ENCODE measurements at regions not wholly inside any gene's neighbourhood (a gene's known extent, or its start where the extent isn't known, plus 50 kb on each side); places are given as distances from the start of the nearest gene placed in this dataset.
"Not testable (repeated sequence)": the region's sequence is repeated elsewhere in the genome, so short reads cannot be mapped to it uniquely, and the experiment has no call there.

GRCh38 chr7:119879835-119880234 is 393.1 kb upstream of the KCND2 start:
- no peak for DNase-seq (ENCODE audit: low spot score)

GRCh38 chr7:119886007-119886406 is 387.0 kb upstream of the KCND2 start:
- DNase-seq (ENCODE audit: low spot score) = no peak

GRCh38 chr7:119886525-119886924 is 386.4 kb upstream of the KCND2 start:
- DNase-seq (ENCODE audit: low spot score) = not testable (repeated sequence)

- no peak for DNase-seq (ENCODE audit: low spot score)
Observed at GRCh38 chr7:119888251-119888650, 384.7 kb upstream of the KCND2 start.

- no peak for DNase-seq (ENCODE audit: low spot score)
Observed at GRCh38 chr7:119890631-119891030, 382.3 kb upstream of the KCND2 start.

GRCh38 chr7:119895320-119895719 is 377.7 kb upstream of the KCND2 start:
- DNase-seq (ENCODE audit: low spot score) = no peak

DNA sequence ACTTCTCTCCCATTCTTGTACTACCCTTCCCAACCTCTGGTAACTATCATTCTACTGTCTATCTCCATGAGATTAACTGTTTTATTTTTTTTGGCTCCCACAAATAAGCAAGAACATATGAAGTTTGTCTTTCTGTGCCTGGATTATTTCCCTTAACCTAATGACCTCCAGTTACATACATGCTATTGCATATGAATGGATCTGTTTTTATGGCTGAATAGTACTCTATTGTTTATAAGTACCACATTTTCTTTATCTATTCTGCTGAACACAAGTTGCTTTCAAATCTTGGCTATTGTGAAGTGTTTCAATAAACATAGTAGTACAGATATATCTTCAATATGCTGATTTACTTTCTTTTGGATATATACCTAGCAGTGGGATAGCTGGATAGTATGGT is 376.6 kb upstream of the KCND2 start:
- no peak for DNase-seq (ENCODE audit: low spot score)

DNA sequence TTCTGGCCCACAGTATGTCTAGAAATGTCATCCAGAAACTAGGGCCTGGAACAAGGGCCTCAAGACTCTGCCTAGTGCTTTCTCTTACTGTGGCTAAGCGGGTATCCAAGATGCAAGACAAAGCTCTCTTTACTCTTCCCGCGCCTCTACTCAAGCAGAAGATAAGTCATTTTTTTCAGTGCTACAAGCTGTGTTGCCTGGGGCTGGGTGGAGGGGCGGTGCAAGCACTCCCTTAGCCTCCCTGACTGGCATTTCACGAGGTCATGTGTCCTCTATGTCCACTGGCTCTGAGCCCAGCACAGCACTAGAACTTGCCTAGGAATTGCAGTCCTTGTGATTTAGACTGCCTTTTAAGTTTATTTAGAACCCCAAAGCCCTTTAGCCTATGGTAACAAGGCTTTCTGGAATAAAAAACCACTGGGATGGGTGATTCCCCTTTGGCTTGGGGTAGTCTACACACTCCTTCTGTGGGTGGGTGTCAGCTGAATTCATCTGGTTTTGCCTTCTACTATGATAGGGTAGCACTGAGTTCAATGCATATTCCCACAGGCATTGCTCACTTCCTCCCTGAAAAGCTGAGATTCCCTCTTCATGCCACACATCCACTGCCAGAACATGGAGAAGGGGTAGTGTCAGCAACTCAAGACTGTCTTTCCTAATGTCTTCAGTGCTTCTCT is 371.8 kb upstream of the KCND2 start:
- no peak for DNase-seq (ENCODE audit: low spot score)

DNA sequence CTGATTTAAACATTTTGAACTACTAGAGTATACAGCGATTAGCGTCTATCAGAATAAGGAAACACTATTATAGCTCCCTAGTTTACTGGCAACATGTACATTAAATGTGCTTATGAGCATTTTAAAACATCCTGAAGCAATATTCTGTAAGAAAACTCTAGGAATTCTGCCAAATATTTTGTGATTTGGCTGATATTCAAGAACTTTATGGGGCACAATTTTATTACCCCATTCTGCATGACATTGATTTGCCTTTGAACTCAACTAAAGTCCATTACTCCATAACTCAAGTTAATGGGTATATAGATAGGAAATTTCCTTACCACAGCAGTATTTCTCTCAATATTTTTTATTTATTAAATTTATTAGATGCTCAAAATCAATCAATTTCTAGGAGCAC is 369.9 kb upstream of the KCND2 start:
- DNase-seq (ENCODE audit: low spot score) = no peak

DNA sequence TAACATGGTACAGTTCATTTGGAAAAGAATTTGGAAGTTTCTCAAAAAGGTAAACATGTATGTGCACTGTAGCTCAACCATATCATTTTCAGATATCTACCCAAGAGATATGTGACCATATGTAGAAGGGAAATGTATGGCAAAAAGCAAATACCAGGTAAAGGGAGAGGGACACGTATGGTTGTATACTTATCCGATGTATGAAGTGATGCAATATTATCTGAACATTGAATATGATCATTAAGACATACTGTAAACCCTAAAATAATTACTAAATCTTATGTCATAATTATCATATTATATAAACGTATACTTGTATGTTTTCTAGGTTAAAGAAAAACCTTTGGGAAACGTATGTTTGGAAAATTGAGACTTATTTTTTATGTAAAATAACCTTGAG is 367.5 kb upstream of the KCND2 start:
- no peak for DNase-seq (ENCODE audit: low spot score)

DNA sequence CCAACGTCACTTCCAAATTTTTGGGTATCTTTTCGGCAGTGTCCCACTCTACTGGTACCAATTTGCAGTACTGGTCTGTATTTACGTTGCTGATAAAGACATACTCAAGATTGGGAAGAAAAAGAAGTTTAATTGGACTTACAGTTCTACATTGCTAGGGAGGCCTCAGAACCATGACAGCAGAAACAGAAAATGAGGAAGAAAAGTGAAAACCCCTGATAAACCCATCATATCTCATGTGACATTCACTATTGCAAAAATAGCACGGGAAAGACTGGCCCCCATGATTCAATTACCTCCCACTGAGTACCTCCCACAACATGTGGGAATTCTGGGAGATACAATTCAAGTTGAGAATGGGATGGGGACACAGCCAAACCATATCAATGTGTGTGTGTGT is 364.0 kb upstream of the KCND2 start:
- no peak for DNase-seq (ENCODE audit: low spot score)

DNA sequence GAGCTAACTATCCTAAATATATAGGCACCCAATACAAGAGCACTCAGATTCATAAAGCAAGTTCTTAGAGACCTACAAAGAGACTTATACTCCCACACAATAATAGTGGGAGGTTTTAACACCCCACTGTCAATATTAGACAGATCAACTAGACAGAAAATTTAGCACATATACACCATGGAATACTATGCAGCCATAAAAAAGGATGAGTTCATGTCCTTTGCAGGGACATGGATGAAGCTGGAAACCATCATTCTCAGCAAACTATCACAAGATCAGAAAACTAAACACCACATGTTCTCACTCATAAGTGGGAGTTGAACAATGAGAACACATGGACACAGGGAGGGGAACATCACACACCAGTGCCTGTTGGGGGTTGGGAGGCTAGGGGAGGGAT is 358.9 kb upstream of the KCND2 start:
- DNase-seq (ENCODE audit: low spot score) = not testable (repeated sequence)

DNA sequence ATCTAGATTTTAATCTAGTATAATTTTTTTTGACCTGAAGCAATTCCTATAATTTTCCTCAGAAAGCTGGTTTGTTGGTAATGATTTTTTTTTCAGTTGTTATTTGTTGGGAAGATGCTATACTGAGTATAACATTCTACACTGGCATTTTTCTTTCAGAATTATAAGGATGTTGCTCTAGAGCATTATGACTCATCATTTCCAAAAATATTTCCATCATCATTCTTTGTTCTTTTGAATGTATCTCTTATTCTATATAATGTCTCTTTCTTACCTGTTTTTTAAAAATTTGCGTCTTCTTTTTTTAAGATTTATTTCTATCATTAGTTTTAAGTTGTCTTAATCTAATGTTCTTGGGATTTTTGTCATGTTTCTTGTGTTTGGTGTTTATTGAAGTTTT is 356.5 kb upstream of the KCND2 start:
- no peak for DNase-seq (ENCODE audit: low spot score)

GRCh38 chr7:119918185-119918584 is 354.8 kb upstream of the KCND2 start:
- DNase-seq (ENCODE audit: low spot score) = no peak

DNA sequence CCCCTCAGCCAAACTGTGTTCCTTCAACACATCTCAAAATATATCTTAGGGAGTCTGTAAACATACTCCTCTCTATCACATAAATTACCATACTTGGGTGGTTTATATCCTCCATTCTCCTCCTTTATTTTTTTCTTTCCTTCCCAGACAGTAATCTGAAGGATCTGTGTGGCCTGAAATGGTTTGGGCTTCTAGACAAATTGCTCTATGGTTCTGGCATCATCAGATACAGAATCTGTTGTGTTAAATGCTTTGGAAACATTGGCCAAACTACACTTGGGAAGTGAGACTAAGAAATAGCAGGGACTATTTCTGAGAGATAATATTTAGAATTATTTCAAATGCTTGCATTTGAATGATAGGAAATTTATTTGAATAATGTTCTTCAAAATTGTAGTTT is 353.0 kb upstream of the KCND2 start:
- DNase-seq (ENCODE audit: low spot score) = no peak

- no peak for DNase-seq (ENCODE audit: low spot score)
Observed at GRCh38 chr7:119925581-119926289, 347.2 kb upstream of the KCND2 start.

GRCh38 chr7:119929891-119930290 is 343.1 kb upstream of the KCND2 start:
- no peak for DNase-seq (ENCODE audit: low spot score)

- DNase-seq (ENCODE audit: low spot score) = no peak
Observed at GRCh38 chr7:119931230-119931824, 341.6 kb upstream of the KCND2 start.

- DNase-seq (ENCODE audit: low spot score) = no peak
Observed at GRCh38 chr7:119935418-119936025, 337.5 kb upstream of the KCND2 start.

- DNase-seq (ENCODE audit: low spot score) = no peak
Observed at GRCh38 chr7:119936836-119937235, 336.1 kb upstream of the KCND2 start.

- no peak for DNase-seq (ENCODE audit: low spot score)
Observed at GRCh38 chr7:119937745-119938144, 335.2 kb upstream of the KCND2 start.

DNA sequence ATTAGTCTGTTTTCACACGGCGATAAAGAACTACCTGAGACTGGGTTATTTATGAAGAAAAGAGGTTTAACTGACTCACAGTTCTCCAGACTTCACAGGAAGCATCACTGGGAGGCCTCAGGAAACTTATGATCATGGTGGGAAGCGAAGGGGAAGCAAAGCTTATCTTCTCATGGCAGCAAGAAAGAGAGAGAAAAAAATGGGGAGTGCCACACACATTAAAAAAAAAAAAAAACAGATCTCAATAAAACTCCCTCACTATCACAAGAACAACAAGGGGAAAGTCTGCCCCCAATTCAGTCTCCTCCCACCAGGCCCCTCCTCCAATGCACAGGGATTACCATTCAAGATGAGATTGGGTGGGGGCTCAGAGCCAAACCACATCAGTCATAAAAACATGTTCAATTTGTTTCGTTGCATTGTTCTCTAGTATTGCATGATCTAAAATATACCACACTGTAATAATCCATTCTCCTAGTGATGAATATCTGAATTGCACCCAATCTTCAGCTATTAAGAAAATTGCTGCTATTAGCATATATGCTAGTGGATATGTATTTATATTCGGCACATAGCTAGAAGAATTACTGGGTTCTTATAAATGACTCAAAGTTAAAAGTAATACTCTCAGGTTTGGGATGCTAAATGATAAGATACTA is 328.9 kb upstream of the KCND2 start:
- DNase-seq (ENCODE audit: low spot score) = no peak

DNA sequence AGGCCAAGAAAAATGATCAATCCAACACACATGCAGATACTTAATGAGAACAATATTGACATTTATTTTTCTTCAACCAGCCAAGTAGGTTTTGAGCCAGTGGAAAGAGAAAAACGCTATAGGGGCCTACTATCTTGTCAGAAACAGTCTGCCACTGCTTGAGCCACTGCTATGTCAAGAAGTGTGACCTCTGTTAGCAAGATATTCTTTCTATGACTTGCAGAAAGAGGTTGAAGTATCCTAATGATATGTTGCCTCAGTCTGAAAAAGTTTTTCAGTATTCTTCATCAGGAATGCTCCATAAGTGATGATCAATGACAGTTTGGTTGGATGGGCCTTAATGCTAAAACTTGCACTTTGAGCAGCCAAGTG is 328.4 kb upstream of the KCND2 start:
- no peak for DNase-seq (ENCODE audit: low spot score)
